Neural cell (in vitro differentiated cells): ENCODE measurements at regions not wholly inside any gene's neighbourhood (a gene's known extent, or its start where the extent isn't known, plus 50 kb on each side); places are given as distances from the start of the nearest gene placed in this dataset.

Experiments
- H2AFZ ChIP-seq: fragments of 200-600, 300-800 bp; sonication (generic), shearing (Covaris generic); 2 replicates; pipeline ENCODE4 v1.6.0; 2014; ENCODE audit warnings: low read depth, mild to moderate bottlenecking, antibody characterized with exemption, low read length, moderate library complexity
- H3F3A ChIP-seq: fragments of 200-600 bp; shearing (Covaris generic); 2 replicates; pipeline ENCODE4 v1.6.1; 2016; ENCODE audit warnings: mild to moderate bottlenecking, moderate library complexity, mixed read lengths, antibody characterized with exemption, low read length; ENCODE audit not compliant: insufficient read depth, poor library complexity, severe bottlenecking
- H3K27ac ChIP-seq: fragments of 200-600, 300-800 bp; sonication (generic), shearing (Covaris generic); 2 replicates; pipeline ENCODE4 v1.5.1; 2014; ENCODE audit warnings: mild to moderate bottlenecking, low read length, moderate library complexity
- H3K27me3 ChIP-seq: fragments of 300-800, 200-600 bp; sonication (generic), shearing (Covaris generic); 2 replicates; pipeline ENCODE4 v1.6.0; 2014; ENCODE audit warnings: mild to moderate bottlenecking, low read depth, low read length, moderate library complexity; ENCODE audit not compliant: insufficient read depth
- H3K36me3 ChIP-seq: fragments of 300-800, 200-600 bp; sonication (generic), shearing (Covaris generic); 2 replicates; pipeline ENCODE4 v1.5.1; 2014; ENCODE audit warnings: mild to moderate bottlenecking, antibody characterized with exemption, low read length, moderate library complexity; ENCODE audit not compliant: insufficient read depth
- H3K4me2 ChIP-seq: fragments of 300-800, 200-600 bp; sonication (generic), shearing (Covaris generic); 2 replicates; pipeline ENCODE4 v1.6.0; 2014; ENCODE audit warnings: mild to moderate bottlenecking, low read length
- H3K4me3 ChIP-seq: fragments of 300-800, 200-600 bp; sonication (generic), shearing (Covaris generic); 2 replicates; pipeline ENCODE4 v1.5.1; 2014; ENCODE audit warnings: mild to moderate bottlenecking, low read length, moderate library complexity
- H3K79me2 ChIP-seq: fragments of 200-600 bp; shearing (Covaris generic); replicated peaks from 2 replicates; pipeline ENCODE4 v1.6.0; 2014; ENCODE audit warnings: mild to moderate bottlenecking, low read length, moderate library complexity; ENCODE audit not compliant: insufficient read depth
- H3K9ac ChIP-seq: fragments of 300-800, 200-600 bp; sonication (generic), shearing (Covaris generic); 2 replicates; pipeline ENCODE4 v1.6.1; 2016; ENCODE audit warnings: mild to moderate bottlenecking, low read length, mixed read lengths
- H3K9me2 ChIP-seq: fragments of 200-600 bp; shearing (Covaris generic); 2 replicates; pipeline ENCODE4 v1.6.1; 2016; ENCODE audit warnings: mild to moderate bottlenecking, low read length, mixed read lengths; ENCODE audit not compliant: insufficient read depth
- H3K9me3 ChIP-seq: fragments of 200-600, 300-800 bp; sonication (generic), shearing (Covaris generic); 2 replicates; pipeline ENCODE4 v1.6.1; 2016; ENCODE audit warnings: mild to moderate bottlenecking, mixed run types, low read length, moderate library complexity, mixed read lengths
- H4K20me1 ChIP-seq: fragments of 200-600 bp; shearing (Covaris generic); 2 replicates; pipeline ENCODE4 v1.6.1; 2016; ENCODE audit warnings: mild to moderate bottlenecking, mixed run types; ENCODE audit not compliant: insufficient read depth
- EP300 ChIP-seq: fragments of 450-650 bp; conservative IDR thresholded peaks from 2 replicates; pipeline ENCODE4 v1.6.1; 2014; ENCODE audit warnings: antibody characterized with exemption, mild to moderate bottlenecking, moderate library complexity; ENCODE audit not compliant: poor library complexity, severe bottlenecking
- EZH2 ChIP-seq: fragments of 200-600, 300-800 bp; shearing (Covaris generic), sonication (generic); IDR thresholded peaks from 2 replicates; pipeline ENCODE4 v1.6.1; 2014; ENCODE audit warnings: antibody characterized with exemption, low read length, borderline replicate concordance, mild to moderate bottlenecking; ENCODE audit not compliant: insufficient read depth, poor library complexity, severe bottlenecking
- MXI1 ChIP-seq: fragments of 450-650 bp; conservative IDR thresholded peaks from 2 replicates; pipeline ENCODE4 v1.6.1; 2014; ENCODE audit warnings: antibody characterized with exemption, mild to moderate bottlenecking; ENCODE audit not compliant: poor library complexity, severe bottlenecking
- POLR2AphosphoS5 ChIP-seq: IDR thresholded peaks from 2 replicates; pipeline ENCODE4 v1.6.1; 2012
- RAD21 ChIP-seq: fragments of 450-650 bp; conservative IDR thresholded peaks from 2 replicates; pipeline ENCODE4 v1.6.1; 2014; ENCODE audit warnings: antibody characterized with exemption, mild to moderate bottlenecking, moderate library complexity
- SMC3 ChIP-seq: fragments of 450-650 bp; conservative IDR thresholded peaks from 2 replicates; pipeline ENCODE4 v1.6.1; 2014; ENCODE audit warnings: antibody characterized with exemption, mild to moderate bottlenecking, moderate library complexity; ENCODE audit not compliant: poor library complexity
- TAF1 ChIP-seq: IDR thresholded peaks from 2 replicates; pipeline ENCODE4 v1.6.1; 2012; ENCODE audit warnings: low read depth
- TF ChIP-seq, protein P1 (sequence below): IDR thresholded peaks from 2 replicates; pipeline ENCODE4 v1.6.1; 2012; ENCODE audit warnings: borderline replicate concordance
- TF ChIP-seq, protein P2 (sequence below): fragments of 450-650 bp; IDR thresholded peaks from 2 replicates; pipeline ENCODE4 v1.5.1; 2014; ENCODE audit warnings: antibody characterized with exemption, mild to moderate bottlenecking, moderate library complexity; ENCODE audit not compliant: poor library complexity, severe bottlenecking

DNA sequence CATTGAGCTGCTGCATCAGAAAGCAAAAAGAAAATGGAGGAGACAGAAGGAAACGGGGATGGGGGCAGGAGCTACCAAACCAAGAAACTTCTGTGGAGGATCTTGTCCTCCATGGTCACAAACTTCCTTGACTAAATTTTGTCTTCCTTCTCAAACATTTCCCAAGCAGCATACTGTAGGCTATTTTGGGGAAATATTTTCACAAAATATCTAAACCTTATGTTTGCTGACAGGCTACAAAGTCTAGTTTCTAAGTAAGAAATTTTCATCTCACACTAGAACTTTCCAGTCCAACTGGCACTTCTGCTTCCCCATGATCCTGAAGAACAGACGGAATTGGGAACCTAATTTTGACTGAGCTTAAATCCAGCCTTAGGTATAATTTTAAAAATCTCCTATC lies 552.0 kb downstream of the SNAPC1 start:
- H3K4me3 ChIP-seq: no peak overlapping the region
- H3F3A ChIP-seq: no peaks in the 10 kb centered on the region
- no peaks in the 10 kb centered on the region for H3K9me2 ChIP-seq
- TF ChIP-seq RAD21: no peak
- no peak for TF ChIP-seq SMC3
- TF ChIP-seq, protein P1, sequence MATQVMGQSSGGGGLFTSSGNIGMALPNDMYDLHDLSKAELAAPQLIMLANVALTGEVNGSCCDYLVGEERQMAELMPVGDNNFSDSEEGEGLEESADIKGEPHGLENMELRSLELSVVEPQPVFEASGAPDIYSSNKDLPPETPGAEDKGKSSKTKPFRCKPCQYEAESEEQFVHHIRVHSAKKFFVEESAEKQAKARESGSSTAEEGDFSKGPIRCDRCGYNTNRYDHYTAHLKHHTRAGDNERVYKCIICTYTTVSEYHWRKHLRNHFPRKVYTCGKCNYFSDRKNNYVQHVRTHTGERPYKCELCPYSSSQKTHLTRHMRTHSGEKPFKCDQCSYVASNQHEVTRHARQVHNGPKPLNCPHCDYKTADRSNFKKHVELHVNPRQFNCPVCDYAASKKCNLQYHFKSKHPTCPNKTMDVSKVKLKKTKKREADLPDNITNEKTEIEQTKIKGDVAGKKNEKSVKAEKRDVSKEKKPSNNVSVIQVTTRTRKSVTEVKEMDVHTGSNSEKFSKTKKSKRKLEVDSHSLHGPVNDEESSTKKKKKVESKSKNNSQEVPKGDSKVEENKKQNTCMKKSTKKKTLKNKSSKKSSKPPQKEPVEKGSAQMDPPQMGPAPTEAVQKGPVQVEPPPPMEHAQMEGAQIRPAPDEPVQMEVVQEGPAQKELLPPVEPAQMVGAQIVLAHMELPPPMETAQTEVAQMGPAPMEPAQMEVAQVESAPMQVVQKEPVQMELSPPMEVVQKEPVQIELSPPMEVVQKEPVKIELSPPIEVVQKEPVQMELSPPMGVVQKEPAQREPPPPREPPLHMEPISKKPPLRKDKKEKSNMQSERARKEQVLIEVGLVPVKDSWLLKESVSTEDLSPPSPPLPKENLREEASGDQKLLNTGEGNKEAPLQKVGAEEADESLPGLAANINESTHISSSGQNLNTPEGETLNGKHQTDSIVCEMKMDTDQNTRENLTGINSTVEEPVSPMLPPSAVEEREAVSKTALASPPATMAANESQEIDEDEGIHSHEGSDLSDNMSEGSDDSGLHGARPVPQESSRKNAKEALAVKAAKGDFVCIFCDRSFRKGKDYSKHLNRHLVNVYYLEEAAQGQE: no peak
- TF ChIP-seq, protein P2, sequence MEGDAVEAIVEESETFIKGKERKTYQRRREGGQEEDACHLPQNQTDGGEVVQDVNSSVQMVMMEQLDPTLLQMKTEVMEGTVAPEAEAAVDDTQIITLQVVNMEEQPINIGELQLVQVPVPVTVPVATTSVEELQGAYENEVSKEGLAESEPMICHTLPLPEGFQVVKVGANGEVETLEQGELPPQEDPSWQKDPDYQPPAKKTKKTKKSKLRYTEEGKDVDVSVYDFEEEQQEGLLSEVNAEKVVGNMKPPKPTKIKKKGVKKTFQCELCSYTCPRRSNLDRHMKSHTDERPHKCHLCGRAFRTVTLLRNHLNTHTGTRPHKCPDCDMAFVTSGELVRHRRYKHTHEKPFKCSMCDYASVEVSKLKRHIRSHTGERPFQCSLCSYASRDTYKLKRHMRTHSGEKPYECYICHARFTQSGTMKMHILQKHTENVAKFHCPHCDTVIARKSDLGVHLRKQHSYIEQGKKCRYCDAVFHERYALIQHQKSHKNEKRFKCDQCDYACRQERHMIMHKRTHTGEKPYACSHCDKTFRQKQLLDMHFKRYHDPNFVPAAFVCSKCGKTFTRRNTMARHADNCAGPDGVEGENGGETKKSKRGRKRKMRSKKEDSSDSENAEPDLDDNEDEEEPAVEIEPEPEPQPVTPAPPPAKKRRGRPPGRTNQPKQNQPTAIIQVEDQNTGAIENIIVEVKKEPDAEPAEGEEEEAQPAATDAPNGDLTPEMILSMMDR: no peak
- no peak for TF ChIP-seq MXI1
- TF ChIP-seq EZH2: no peak
- no peak for TF ChIP-seq POLR2AphosphoS5
- TF ChIP-seq EP300: no peak
- TF ChIP-seq TAF1: no peak
- no peak overlapping the region for H2AFZ ChIP-seq
- no peak overlapping the region for H3K4me2 ChIP-seq
- no peaks in the 10 kb centered on the region for H3K9me3 ChIP-seq
- H3K27ac ChIP-seq: no peak overlapping the region
- H3K36me3 ChIP-seq: no peaks in the 10 kb centered on the region
- H3K79me2 ChIP-seq: no peaks in the 10 kb centered on the region
- no peak overlapping the region for H3K9ac ChIP-seq
- H4K20me1 ChIP-seq: no peaks in the 10 kb centered on the region
- H3K27me3 ChIP-seq: no peaks in the 10 kb centered on the region

DNA sequence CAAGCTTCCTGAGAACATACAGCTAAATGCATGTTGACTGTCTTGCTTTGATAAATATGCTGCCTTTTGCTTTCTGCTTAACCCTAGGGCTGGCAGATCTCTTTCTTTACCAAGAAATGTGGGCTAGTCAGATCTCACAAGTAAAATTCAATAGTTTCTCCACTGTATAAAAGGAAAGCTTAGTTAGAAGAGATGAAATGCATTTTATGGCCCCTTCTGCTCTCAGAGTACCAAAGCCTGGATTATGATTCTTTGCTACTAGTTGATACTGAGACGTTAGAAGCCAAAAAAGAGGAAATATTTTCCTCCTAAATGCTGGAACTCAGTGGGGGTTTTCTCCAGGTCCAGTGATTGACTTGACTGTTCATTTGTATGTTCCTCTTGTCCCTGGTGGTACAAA lies 552.7 kb downstream of the SNAPC1 start:
- TF ChIP-seq EZH2 (no peak), TAF1 (no peak), SMC3 (no peak)
- TF ChIP-seq, protein P2: no peak
- TF ChIP-seq, protein P1: no peak
- Histone ChIP-seq H3K9me3 (no peaks in the 10 kb centered on the region), H2AFZ (no peak overlapping the region), H3K9me2 (no peaks in the 10 kb centered on the region), H3K79me2 (no peaks in the 10 kb centered on the region), H3K36me3 (no peaks in the 10 kb centered on the region), H4K20me1 (no peaks in the 10 kb centered on the region), H3F3A (no peaks in the 10 kb centered on the region), H3K4me3 (no peak overlapping the region), H3K4me2 (no peak overlapping the region), H3K27ac (no peak overlapping the region), H3K27me3 (no peaks in the 10 kb centered on the region), H3K9ac (no peak overlapping the region)
